Activated T-cell treated with anti-CD3 and anti-CD28 coated beads, Interleukin-2, amount 50 U/mL, for 72 hours (primary cell): ENCODE measurements at regions not wholly inside any gene's neighbourhood (a gene's known extent, or its start where the extent isn't known, plus 50 kb on each side); places are given as distances from the start of the nearest gene placed in this dataset.

Experiments
- ATAC-seq, 2 donors: fragments of 150-1000 bp; cut with Tn5 transposase; replicated peaks in 1 of 2; 2 replicates each; pipeline ENCODE4 v1.10.0; 2021; ENCODE audit warnings: moderate library complexity in 2 of 2, mild to moderate bottlenecking in 1 of 2
- DNase-seq, 2 donors: peaks; one replicate each; pipeline ENCODE4 v3.0.0; 2021 to 2022; ENCODE audit warnings: mixed read lengths in 1 of 2
- H3K27ac Mint-ChIP-seq: one replicate; pipeline ENCODE4 v1.8.0; 2022; ENCODE audit warnings: mild to moderate bottlenecking, moderate library complexity, mixed read lengths
- H3K27me3 Mint-ChIP-seq: one replicate; pipeline ENCODE4 v1.8.0; 2022; ENCODE audit warnings: low read depth, mixed read lengths
- H3K36me3 Mint-ChIP-seq, 2 donors: one replicate each; pipeline ENCODE4 v1.8.0; 2022; ENCODE audit warnings: mixed read lengths in 2 of 2, mild to moderate bottlenecking in 1 of 2; ENCODE audit not compliant: insufficient read depth in 2 of 2
- H3K4me1 Mint-ChIP-seq: one replicate; pipeline ENCODE4 v1.8.0; 2022; ENCODE audit warnings: low read depth, mixed read lengths
- H3K4me3 Mint-ChIP-seq, 2 donors: one replicate each; pipeline ENCODE4 v1.8.0; 2022; ENCODE audit warnings: mild to moderate bottlenecking in 2 of 2, mixed read lengths in 2 of 2, moderate library complexity in 2 of 2
- H3K9me3 Mint-ChIP-seq, 2 donors: one replicate each; pipeline ENCODE4 v1.8.0; 2022; ENCODE audit warnings: mixed read lengths in 2 of 2

DNA sequence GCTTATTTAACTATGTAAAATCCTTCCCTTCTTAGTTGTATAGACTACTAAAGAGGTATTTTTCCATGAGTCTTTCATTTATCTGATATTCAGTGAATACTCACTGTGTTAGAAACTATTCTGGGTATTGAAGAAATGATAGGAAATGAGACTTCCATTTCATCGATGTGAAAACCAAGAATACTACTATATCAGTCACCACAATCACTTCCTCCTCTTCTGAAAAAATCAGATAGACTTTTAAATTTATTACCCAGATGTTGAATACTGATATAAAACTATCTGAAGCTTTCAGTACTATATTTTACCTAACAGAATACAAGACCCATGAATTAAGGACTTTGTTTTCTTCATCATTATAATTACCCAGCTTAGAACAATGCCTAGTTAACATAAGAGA lies 1801.1 kb upstream of the CELF4 start:
- H3K9me3 Mint-ChIP-seq, result peaks cover 2 to 11% of the 10 kb centered on the region in 2 donors
- no peak for ATAC-seq
- H3K4me1 Mint-ChIP-seq, result no peaks in the 10 kb centered on the region
- H3K27me3 Mint-ChIP-seq, result no peaks in the 10 kb centered on the region
- H3K4me3 Mint-ChIP-seq, result no peak overlapping the region
- no peak for DNase-seq
- no peaks in the 10 kb centered on the region for H3K36me3 Mint-ChIP-seq
- no peak overlapping the region for H3K27ac Mint-ChIP-seq

DNA sequence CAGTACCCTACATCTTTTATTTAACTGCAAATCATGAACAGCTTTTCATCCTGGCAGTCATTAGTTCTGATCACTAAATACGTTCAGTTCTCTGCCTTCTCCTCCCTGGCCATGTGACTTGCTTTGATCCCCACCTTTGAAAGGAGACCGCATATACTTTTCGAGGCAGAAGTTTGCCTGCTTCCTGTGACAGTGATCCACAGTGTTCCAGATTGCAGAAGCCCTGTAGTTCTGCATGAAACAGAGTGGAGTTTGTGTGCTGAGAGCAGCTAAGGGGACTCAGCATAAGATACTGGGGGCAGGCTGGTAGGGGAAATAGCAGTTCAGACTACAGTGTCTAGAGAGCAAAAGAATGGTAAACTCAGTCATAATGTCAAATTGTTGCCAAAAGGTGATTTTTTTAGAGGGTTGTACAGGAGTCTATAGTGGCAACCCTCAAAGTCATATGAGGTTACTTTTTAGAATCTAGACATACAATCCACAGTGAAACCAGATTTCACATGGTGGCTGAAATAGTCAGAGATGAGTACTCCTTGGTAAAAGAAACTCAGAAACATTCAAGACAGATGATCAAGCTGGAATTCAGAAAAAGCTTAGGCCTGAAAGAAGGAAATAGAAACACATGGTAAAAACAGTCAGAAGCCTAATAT lies 1800.4 kb upstream of the CELF4 start:
- no peaks in the 10 kb centered on the region for H3K36me3 Mint-ChIP-seq
- ATAC-seq, result peak in 1 of 2 donors; percentile 51
- H3K4me3 Mint-ChIP-seq, result no peak overlapping the region

DNA sequence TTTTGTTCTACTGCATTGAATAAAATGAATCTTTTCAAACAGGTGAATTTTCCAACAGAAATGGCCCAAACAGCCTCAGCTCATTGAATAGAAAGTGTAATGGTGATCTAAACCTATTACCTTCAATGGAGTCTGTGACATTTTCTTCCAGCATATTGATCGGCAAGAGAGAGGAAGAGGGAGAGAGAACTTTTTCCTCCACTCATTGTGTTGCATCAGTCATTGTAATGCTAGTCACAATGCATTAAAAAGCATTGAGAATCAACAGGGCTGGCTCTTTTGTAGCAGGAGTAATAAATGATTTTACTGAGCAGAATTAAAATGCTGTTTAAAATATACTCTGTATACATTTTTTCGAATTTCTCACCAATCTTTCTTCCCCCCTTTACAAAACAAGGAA lies 1794.5 kb upstream of the CELF4 start:
- Mint-ChIP-seq H3K27ac (no peak overlapping the region), H3K9me3 (peaks cover 2 to 3% of the 10 kb centered on the region in 2 donors), H3K36me3 (no peaks in the 10 kb centered on the region), H3K4me1 (no peaks in the 10 kb centered on the region), H3K4me3 (no peak overlapping the region), H3K27me3 (no peaks in the 10 kb centered on the region)
- DNase-seq (no peak), ATAC-seq (no peak)

More for the DNA sequence above, 1800.4 kb upstream of the CELF4 start:
- no peak for DNase-seq
- Mint-ChIP-seq H3K9me3 (peaks cover 2 to 8% of the 10 kb centered on the region in 2 donors), H3K27ac (no peak overlapping the region), H3K4me1 (no peaks in the 10 kb centered on the region), H3K27me3 (no peaks in the 10 kb centered on the region)

DNA sequence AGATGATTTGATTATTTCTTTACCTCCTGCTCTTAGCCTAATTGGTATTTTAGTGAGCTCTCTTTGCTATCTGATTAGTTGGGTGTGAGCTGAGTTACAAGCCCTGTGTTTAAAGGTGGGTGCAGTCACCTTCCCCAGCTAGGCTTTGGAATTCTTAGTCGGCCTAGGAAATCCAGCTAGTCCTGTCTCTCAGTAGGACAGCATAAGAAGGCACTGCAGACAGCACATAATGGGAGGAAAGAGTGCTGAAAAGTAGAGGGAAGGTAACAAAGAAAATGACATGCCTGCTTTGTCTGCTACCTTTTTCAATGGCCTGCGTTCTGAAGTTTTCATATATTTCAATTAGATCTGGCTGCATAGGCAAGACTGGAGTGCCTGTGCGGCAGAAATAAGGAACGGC lies 1794.0 kb upstream of the CELF4 start:
- no peaks in the 10 kb centered on the region for H3K4me1 Mint-ChIP-seq
- no peak for ATAC-seq

DNA sequence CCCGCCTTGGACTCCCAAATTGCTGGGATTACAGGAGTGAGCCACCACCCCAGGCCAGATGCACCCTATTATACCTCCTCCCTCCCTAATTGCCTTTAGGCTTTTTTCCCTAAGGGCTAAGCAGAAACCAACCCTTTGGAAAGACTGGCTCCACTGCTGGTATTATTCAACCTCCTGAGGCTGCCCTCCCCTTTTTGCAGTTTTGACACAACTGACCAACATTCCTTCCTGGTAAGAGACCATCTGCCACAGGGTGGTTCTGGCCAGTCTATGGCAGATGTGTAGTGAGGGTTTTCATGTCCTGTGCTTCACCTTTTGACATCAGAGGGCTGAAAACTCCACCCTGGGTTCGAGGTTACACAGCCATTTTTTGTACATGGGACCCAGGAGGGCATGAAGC lies 1785.3 kb upstream of the CELF4 start:
- DNase-seq, result no peak
- Mint-ChIP-seq H3K27ac (no peak overlapping the region), H3K4me3 (no peak overlapping the region), H3K27me3 (no peaks in the 10 kb centered on the region), H3K4me1 (no peaks in the 10 kb centered on the region), H3K36me3 (no peaks in the 10 kb centered on the region), H3K9me3 (peaks cover 0 to 6% of the 10 kb centered on the region in 2 donors)
- ATAC-seq, result no peak

More for the DNA sequence above, 1794.0 kb upstream of the CELF4 start:
- no peak for DNase-seq
- no peak overlapping the region for H3K27ac Mint-ChIP-seq
- no peaks in the 10 kb centered on the region for H3K36me3 Mint-ChIP-seq
- H3K27me3 Mint-ChIP-seq, result no peaks in the 10 kb centered on the region
- H3K4me3 Mint-ChIP-seq, result no peak overlapping the region
- H3K9me3 Mint-ChIP-seq, result peaks cover 2 to 3% of the 10 kb centered on the region in 2 donors

DNA sequence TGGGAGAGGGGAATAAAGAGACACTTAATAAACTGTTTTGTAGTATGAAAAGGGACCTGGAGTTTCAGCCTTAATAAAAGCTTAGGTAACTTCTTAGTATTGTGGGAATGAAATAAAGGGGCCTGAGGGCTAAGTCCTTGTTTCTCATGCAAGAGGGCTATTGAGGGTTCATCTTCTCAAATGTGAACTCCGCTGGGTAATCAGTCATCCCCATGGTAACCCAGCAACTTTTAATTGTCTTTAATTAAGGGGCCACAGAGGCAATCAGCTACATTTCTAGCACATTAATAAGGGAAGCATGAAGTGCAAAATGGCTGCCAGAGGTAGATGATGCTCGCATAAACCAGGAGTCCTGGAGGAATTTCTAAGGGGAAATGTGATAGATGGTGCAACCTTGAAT lies 1784.2 kb upstream of the CELF4 start:
- H3K27me3 Mint-ChIP-seq, result no peaks in the 10 kb centered on the region
- H3K9me3 Mint-ChIP-seq, result peaks cover 0 to 6% of the 10 kb centered on the region in 2 donors
- H3K4me1 Mint-ChIP-seq, result no peaks in the 10 kb centered on the region
- H3K27ac Mint-ChIP-seq, result no peak overlapping the region
- DNase-seq (no peak), ATAC-seq (no peak)
- no peak overlapping the region for H3K4me3 Mint-ChIP-seq
- H3K36me3 Mint-ChIP-seq, result no peaks in the 10 kb centered on the region

DNA sequence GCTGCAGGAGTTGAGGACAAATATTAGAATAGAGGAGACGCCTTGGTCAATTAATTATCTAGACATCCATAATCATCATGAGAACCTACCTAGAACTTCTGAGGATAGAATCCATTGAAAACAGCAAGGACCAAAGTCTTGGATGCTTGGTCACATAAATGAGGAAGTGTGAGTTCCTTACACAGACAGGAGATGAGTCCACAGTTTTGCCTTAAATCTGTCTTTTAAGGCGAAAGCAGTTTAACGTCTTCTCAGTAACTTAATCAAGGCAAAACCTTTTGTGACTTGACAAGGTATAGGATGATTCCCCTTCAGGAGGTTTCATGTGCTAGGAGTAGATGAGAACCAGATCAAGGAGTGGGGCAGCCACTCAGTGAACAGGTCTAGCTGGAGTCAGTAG lies 1783.2 kb upstream of the CELF4 start:
- H3K9me3 Mint-ChIP-seq, result peaks cover 4 to 7% of the 10 kb centered on the region in 2 donors
- ATAC-seq (no peak), DNase-seq (no peak)
- no peaks in the 10 kb centered on the region for H3K4me1 Mint-ChIP-seq
- H3K27ac Mint-ChIP-seq, result no peak overlapping the region
- H3K36me3 Mint-ChIP-seq, result no peaks in the 10 kb centered on the region
- no peak overlapping the region for H3K4me3 Mint-ChIP-seq
- no peaks in the 10 kb centered on the region for H3K27me3 Mint-ChIP-seq

DNA sequence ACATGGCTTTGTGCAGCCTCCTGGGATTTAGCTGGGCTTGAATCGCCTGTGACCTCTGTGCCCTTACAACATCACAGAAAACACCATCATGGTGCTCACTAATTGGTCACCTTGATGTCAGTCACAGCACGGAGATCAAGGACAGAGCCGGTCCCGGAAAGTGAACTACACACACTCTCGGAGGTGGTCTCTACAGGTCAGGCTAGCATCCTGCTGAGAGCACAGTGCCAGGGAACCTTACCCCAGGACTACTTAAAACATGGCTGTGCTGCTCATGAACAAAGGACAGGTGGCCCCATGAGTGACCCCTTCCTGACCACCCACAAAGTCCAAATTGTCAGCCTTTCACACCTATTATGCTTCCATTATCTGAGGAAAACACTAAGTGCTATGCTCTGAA lies 1782.1 kb upstream of the CELF4 start:
- DNase-seq, result no peak
- Mint-ChIP-seq H3K27ac (no peak overlapping the region), H3K9me3 (peaks cover 5 to 8% of the 10 kb centered on the region in 2 donors), H3K27me3 (no peaks in the 10 kb centered on the region), H3K4me3 (no peak overlapping the region), H3K4me1 (no peaks in the 10 kb centered on the region), H3K36me3 (peaks cover 0 to 2% of the 10 kb centered on the region in 2 donors)
- no peak for ATAC-seq

DNA sequence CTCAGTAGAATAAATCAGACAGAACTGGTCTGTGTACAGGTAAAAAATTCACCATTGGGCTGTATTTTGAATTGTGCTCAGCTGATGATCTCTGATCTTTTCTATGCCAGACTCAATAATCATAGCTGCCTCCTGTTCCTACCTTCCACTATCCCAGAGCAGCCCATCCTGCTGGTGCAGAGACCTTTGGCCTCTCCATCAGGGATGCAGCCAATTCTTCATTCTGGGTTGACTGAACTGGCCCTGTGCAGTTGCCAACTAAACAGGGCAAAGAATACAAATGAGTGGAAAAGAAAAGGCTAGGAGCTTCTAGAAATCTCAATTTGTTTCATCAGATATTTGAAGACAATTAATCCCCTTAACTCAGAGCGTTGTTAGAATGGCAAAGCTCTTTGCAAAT lies 1781.3 kb upstream of the CELF4 start:
- H3K9me3 Mint-ChIP-seq, result peaks cover 5 to 6% of the 10 kb centered on the region in 2 donors
- H3K4me3 Mint-ChIP-seq, result no peak overlapping the region
- H3K27ac Mint-ChIP-seq, result no peak overlapping the region
- ATAC-seq (no peak), DNase-seq (no peak)
- H3K4me1 Mint-ChIP-seq, result no peaks in the 10 kb centered on the region
- H3K36me3 Mint-ChIP-seq, result peaks cover 0 to 2% of the 10 kb centered on the region in 2 donors
- no peaks in the 10 kb centered on the region for H3K27me3 Mint-ChIP-seq

DNA sequence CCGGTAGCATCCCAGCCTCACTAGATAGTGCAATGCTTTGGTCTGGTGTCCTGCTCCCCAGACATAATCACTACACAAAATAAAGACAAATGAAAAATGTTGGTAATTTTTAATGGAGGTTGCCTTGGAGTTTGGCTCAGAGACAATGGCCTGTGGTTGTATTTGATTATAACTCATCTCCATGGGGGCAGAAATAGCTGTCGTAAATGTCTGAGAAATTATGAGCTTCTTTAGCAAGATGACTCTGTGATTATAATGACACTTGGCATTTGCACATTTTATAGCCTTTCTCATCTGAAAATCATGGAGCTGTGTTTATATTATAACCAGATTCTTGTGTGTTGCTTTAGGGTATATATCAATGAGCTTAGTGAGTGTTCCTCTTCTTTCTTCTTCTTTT lies 1779.7 kb upstream of the CELF4 start:
- no peak for ATAC-seq
- peaks cover 5 to 6% of the 10 kb centered on the region in 2 donors for H3K9me3 Mint-ChIP-seq
- no peaks in the 10 kb centered on the region for H3K4me1 Mint-ChIP-seq
- no peak overlapping the region for H3K4me3 Mint-ChIP-seq
- H3K27me3 Mint-ChIP-seq, result no peaks in the 10 kb centered on the region
- DNase-seq, result no peak
- H3K36me3 Mint-ChIP-seq, result peaks cover 0 to 2% of the 10 kb centered on the region in 2 donors
- H3K27ac Mint-ChIP-seq, result no peak overlapping the region

DNA sequence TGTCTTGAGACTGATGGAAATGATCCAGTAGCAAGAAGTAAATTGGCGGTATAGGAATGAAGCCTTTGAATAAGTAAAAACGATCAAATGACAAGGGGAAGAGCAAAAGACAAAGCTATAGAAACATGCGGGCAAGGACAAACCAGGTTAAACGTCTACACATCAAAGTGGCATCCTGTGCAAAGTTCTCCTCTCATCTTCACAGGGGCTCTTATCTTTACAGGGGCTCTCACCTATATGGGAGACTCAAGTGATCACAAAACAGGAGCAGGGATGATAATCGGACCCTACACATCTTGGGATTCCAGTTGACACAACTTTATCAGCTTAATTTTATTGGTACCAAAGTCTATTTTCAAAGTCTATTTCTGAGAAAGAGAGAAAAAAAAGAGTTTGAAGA lies 1778.9 kb upstream of the CELF4 start:
- peaks cover 5 to 10% of the 10 kb centered on the region in 2 donors for H3K9me3 Mint-ChIP-seq
- no peaks in the 10 kb centered on the region for H3K27me3 Mint-ChIP-seq

DNA sequence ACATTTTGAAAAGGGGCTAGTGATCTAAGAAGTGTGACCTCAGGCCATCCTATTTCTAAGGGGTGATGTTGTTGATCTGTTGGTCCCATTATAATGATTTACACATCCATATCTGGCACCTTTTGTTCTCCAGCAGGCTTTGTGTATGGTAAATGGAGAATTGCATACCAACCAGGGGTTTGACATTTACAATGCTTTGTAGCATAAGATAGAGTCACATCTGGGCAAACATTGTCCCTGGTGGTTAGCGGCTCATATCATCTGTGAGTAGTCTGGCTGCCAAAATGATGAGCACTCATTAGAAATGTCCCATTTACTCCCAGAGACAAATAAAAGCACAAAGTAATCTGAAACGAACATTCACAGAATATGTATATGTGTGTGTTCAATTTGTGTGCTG lies 1775.5 kb upstream of the CELF4 start:
- no peak for DNase-seq
- Mint-ChIP-seq H3K27me3 (no peaks in the 10 kb centered on the region), H3K4me3 (no peak overlapping the region), H3K4me1 (no peaks in the 10 kb centered on the region), H3K27ac (no peak overlapping the region), H3K9me3 (peaks cover 9 to 10% of the 10 kb centered on the region in 2 donors), H3K36me3 (peaks cover 0 to 2% of the 10 kb centered on the region in 2 donors)
- ATAC-seq, result no peak

More for the DNA sequence above, 1778.9 kb upstream of the CELF4 start:
- Mint-ChIP-seq H3K36me3 (peaks cover 0 to 2% of the 10 kb centered on the region in 2 donors), H3K4me1 (no peaks in the 10 kb centered on the region), H3K27ac (no peak overlapping the region), H3K4me3 (no peak overlapping the region)
- no peak for ATAC-seq
- DNase-seq, result no peak

DNA sequence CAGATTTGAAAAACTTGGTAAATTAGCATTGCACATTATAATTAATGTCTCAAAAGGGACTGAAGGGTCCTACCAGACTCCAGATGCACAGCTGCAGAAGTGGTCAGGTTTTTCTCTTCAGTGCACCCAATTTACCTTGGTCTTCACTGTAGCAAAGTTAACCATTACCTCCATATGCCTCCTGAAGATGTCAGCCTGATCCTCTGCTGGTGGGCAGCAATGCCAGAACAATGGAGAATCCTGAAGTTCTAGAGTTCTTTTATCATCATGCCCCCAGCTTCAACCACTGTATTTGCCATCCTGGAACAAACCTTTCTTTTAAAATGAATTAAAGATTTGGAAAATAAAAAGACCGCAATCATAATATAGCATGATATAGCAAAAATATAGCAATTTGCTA lies 1774.8 kb upstream of the CELF4 start:
- Mint-ChIP-seq H3K9me3 (peaks cover 9 to 10% of the 10 kb centered on the region in 2 donors), H3K36me3 (peaks cover 0 to 2% of the 10 kb centered on the region in 2 donors), H3K4me3 (no peak overlapping the region), H3K27me3 (no peaks in the 10 kb centered on the region), H3K27ac (no peak overlapping the region), H3K4me1 (no peaks in the 10 kb centered on the region)
- DNase-seq, result no peak
- no peak for ATAC-seq
